ENCODE measurements at regions not wholly inside any gene's neighbourhood (a gene's known extent, or its start where the extent isn't known, plus 50 kb on each side); places are given as distances from the start of the nearest gene placed in this dataset.

DNA sequence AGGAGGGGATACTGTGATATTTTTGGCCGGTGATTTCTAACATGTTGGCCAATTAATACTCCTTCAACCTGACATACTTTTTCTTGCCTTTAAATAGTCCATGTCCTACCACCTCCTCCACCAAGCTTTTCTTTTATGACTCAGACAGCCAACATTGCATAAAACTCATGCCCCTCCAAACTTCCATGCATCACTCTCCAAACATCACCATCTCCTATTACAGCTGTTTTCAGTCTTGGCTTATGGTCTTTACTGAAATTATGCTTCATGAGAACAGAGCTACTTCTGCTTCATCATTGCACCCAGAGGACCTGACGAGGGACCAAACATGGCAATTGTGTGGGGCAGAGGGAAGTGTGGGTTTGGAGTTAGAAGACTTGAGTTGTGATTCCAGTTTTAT is 305.4 kb downstream of the LPIN1 start:
- no peak for TF ChIP-seq EZH2 (IDR thresholded peaks at IDR 0.05; ENCODE audit: low read depth)
- TF ChIP-seq, protein P1, sequence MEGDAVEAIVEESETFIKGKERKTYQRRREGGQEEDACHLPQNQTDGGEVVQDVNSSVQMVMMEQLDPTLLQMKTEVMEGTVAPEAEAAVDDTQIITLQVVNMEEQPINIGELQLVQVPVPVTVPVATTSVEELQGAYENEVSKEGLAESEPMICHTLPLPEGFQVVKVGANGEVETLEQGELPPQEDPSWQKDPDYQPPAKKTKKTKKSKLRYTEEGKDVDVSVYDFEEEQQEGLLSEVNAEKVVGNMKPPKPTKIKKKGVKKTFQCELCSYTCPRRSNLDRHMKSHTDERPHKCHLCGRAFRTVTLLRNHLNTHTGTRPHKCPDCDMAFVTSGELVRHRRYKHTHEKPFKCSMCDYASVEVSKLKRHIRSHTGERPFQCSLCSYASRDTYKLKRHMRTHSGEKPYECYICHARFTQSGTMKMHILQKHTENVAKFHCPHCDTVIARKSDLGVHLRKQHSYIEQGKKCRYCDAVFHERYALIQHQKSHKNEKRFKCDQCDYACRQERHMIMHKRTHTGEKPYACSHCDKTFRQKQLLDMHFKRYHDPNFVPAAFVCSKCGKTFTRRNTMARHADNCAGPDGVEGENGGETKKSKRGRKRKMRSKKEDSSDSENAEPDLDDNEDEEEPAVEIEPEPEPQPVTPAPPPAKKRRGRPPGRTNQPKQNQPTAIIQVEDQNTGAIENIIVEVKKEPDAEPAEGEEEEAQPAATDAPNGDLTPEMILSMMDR (conservative IDR thresholded peaks at IDR 0.05): no peak
